ENCODE measurements at regions not wholly inside any gene's neighbourhood (a gene's known extent, or its start where the extent isn't known, plus 50 kb on each side); places are given as distances from the start of the nearest gene placed in this dataset.

DNA sequence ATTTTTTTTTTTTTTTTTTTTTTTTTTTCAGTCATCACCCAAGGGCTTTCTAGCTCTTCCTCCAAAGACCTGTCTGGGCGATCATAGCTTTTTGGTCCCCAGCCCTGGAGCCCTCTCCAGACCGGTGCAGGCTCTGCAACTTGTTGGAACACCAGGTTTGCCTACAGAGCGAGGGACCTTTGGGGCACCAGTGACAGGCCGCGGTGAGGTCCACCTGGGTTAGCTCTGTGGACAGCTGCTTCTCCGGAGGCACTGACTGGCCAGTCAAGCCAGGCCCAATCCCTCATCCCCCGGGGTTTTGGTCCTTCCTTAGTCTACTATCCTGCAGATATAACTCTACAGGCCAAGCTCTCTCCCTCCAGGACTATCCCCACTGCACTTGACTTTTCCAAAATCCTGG, 86.8 kb upstream of the SMNDC1 start:
- H3K4me3 ChIP-seq (ENCODE audit: low read depth in 1 of 2, low read length in 1 of 2) = no peak overlapping the region
- H3K36me3 ChIP-seq = no peaks in the 10 kb centered on the region
- H3K27me3 ChIP-seq = no peaks in the 10 kb centered on the region
- no peaks in the 10 kb centered on the region for H3K9me3 ChIP-seq
- no peaks in the 10 kb centered on the region for H3K4me1 ChIP-seq (ENCODE audit: control insufficient read depth in 1 of 2, insufficient read depth in 1 of 2, low read depth in 1 of 2, low read length in 1 of 2)
- no peak overlapping the region for H3K27ac ChIP-seq
- TF ChIP-seq, protein P1, sequence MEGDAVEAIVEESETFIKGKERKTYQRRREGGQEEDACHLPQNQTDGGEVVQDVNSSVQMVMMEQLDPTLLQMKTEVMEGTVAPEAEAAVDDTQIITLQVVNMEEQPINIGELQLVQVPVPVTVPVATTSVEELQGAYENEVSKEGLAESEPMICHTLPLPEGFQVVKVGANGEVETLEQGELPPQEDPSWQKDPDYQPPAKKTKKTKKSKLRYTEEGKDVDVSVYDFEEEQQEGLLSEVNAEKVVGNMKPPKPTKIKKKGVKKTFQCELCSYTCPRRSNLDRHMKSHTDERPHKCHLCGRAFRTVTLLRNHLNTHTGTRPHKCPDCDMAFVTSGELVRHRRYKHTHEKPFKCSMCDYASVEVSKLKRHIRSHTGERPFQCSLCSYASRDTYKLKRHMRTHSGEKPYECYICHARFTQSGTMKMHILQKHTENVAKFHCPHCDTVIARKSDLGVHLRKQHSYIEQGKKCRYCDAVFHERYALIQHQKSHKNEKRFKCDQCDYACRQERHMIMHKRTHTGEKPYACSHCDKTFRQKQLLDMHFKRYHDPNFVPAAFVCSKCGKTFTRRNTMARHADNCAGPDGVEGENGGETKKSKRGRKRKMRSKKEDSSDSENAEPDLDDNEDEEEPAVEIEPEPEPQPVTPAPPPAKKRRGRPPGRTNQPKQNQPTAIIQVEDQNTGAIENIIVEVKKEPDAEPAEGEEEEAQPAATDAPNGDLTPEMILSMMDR (IDR thresholded peaks at IDR 0.05) = no peak

- no peaks in the 10 kb centered on the region for H3K27me3 ChIP-seq
- H3K4me1 ChIP-seq (ENCODE audit: control insufficient read depth in 1 of 2, insufficient read depth in 1 of 2, low read depth in 1 of 2, low read length in 1 of 2) = no peaks in the 10 kb centered on the region
- H3K4me3 ChIP-seq (ENCODE audit: low read depth in 1 of 2, low read length in 1 of 2) = no peak overlapping the region
- TF ChIP-seq, protein P1 (IDR thresholded peaks at IDR 0.05) = no peak
- no peak overlapping the region for H3K27ac ChIP-seq
- H3K36me3 ChIP-seq = no peaks in the 10 kb centered on the region
- no peaks in the 10 kb centered on the region for H3K9me3 ChIP-seq
Observed at GRCh38 chr10:110392121-110392520, 87.4 kb upstream of the SMNDC1 start.

- Histone ChIP-seq H3K4me3 (ENCODE audit: low read depth in 1 of 2, low read length in 1 of 2) (no peak overlapping the region), H3K27me3 (no peaks in the 10 kb centered on the region), H3K9me3 (no peaks in the 10 kb centered on the region), H3K36me3 (no peaks in the 10 kb centered on the region), H3K4me1 (ENCODE audit: control insufficient read depth in 1 of 2, insufficient read depth in 1 of 2, low read depth in 1 of 2, low read length in 1 of 2) (no peaks in the 10 kb centered on the region), H3K27ac (no peak overlapping the region)
- TF ChIP-seq, protein P1 (IDR thresholded peaks at IDR 0.05) = no peak
Observed at GRCh38 chr10:110392868-110393740, 88.4 kb upstream of the SMNDC1 start.

GRCh38 chr10:110393866-110394265, 89.1 kb upstream of the SMNDC1 start:
- H3K4me1 ChIP-seq (ENCODE audit: control insufficient read depth in 1 of 2, insufficient read depth in 1 of 2, low read depth in 1 of 2, low read length in 1 of 2) = no peaks in the 10 kb centered on the region
- TF ChIP-seq, protein P1 (IDR thresholded peaks at IDR 0.05) = no peak

DNA sequence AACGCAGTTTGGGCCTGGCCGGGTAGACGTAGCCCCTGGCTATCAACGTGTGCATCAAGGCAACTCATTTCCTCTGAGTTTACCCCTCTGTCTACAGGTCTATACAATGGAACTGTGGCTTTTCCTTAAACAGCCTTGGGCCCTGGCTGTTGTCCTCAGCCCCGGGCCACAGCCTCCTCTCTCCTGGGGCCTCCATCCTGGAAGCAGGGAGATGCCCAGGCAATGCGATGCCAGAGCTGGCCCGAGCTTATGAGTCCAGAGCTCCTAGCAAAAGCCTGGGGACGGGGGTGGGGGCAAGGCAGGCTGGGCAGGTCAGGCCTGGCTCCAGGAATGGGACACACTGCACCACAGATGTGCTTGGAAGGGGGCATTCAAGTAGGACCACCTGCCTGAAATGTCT, 89.6 kb upstream of the SMNDC1 start:
- no peaks in the 10 kb centered on the region for H3K4me1 ChIP-seq (ENCODE audit: control insufficient read depth in 1 of 2, insufficient read depth in 1 of 2, low read depth in 1 of 2, low read length in 1 of 2)
- TF ChIP-seq, protein P1 (IDR thresholded peaks at IDR 0.05) = no peak
- no peaks in the 10 kb centered on the region for H3K36me3 ChIP-seq
- H3K9me3 ChIP-seq = no peaks in the 10 kb centered on the region
- H3K27me3 ChIP-seq = no peaks in the 10 kb centered on the region
- H3K4me3 ChIP-seq (ENCODE audit: low read depth in 1 of 2, low read length in 1 of 2) = no peak overlapping the region
- no peak overlapping the region for H3K27ac ChIP-seq

More at GRCh38 chr10:110393866-110394265, 89.1 kb upstream of the SMNDC1 start:
- H3K9me3 ChIP-seq = no peaks in the 10 kb centered on the region
- no peak overlapping the region for H3K27ac ChIP-seq
- no peak overlapping the region for H3K4me3 ChIP-seq (ENCODE audit: low read depth in 1 of 2, low read length in 1 of 2)
- H3K27me3 ChIP-seq = no peaks in the 10 kb centered on the region
- no peaks in the 10 kb centered on the region for H3K36me3 ChIP-seq
